Frontal cortex (tissue), 3 donors: ENCODE measurements at regions not wholly inside any gene's neighbourhood (a gene's known extent, or its start where the extent isn't known, plus 50 kb on each side); places are given as distances from the start of the nearest gene placed in this dataset.
A peak's percentile ranks its signal among the peaks of the same experiment; 100 is the strongest.
"Not testable (repeated sequence)": the region's sequence is repeated elsewhere in the genome, so short reads cannot be mapped to it uniquely, and the experiment has no call there.

Experiments
- DNase-seq, 2 donors: peaks; one replicate each; pipeline ENCODE4 v3.0.0; 2012; ENCODE audit warnings: low spot score in 2 of 2
- FAIRE-seq: peaks from 2 replicates; lab custom pipeline; 2012; peaks lifted over from hg19 to GRCh38; lab: Jason Lieb, UNC
- donor health status: control.
- donor health status: control.
- donor health status: control.

DNA sequence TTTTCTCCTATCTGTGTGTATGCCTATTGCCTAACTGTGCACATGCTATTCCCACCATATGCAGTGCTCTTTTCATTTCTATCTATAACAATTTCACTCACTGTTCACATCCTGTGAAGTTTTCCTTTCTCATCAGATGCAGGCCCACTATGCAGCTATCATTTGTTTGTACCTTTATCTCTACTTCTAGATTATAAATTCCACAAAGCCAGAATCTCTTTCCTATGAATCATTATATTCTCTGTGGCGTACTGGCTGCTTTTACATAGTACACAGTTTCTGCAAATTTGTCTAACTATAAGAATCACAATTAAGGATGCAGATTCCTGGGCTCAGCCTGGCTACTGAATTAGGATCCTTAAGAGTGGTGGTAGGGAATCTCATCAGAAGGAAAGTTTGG lies 600.8 kb upstream of the ARRDC3 start:
- FAIRE-seq (no peak), DNase-seq (no peak)

GRCh38 chr5:91978221-91978882 lies 595.2 kb upstream of the ARRDC3 start:
- DNase-seq (no peak), FAIRE-seq (no peak)

DNA sequence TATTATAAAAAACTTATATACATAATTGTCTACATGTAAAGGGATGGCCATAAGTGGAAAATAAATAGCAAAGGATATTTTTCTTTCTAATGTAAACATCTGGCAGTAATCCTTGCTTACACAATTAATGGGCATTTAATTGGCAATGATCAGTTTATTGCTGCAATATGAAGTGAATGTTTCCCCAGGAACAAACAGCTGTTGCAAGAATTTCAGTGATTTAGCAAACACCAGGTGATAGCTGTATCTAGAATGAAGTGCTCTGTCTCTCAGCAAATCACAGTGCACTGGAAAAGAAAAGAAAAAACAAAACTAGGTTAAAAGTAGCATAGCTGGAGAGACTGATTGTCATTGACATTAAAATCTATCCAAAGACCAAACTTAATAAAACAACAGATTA lies 594.5 kb upstream of the ARRDC3 start:
- FAIRE-seq (no peak), DNase-seq (no peak)

GRCh38 chr5:91976451-91976850 lies 593.3 kb upstream of the ARRDC3 start:
- FAIRE-seq (no peak), DNase-seq (no peak)

DNA sequence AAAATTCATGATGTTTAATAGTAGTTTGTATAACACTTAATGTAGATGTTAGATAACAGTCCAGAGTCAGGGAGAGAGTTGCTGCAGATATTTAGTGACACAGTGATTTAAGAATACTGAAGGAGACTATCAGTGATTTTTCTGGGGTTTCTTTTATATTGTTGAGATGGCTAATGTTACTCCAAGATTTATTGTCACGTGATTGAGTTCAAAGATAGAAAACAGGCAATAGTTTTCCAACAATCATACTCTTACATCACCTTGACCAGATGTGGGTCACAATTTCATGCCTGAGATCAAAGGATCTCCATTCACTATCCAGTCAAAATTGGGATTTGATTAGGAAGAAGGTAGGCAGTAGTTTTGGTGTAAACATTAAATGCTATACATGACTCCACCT lies 580.0 kb upstream of the ARRDC3 start:
- DNase-seq (no peak), FAIRE-seq (no peak)

DNA sequence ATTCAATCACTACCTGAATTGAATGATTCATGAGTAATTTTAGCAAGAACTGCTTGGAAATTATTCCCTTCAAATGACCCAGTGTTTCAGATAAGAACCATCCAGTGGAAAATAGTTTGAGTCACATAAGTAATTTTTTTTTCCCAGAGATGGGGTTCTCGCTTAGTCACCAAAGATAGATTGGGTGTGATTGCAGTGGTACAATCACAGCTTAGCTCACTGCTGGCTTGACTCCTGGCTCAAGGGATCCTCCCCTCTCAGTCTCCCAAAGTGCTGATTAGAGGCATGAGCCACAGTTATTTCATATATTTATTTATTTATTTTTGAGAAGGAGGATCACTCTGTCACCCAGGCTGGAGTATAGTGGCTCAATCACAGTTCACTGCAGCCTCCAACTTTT lies 574.5 kb upstream of the ARRDC3 start:
- FAIRE-seq (no peak), DNase-seq (no peak)

- no peak for DNase-seq
- no peak for FAIRE-seq
These were observed 573.6 kb upstream of the ARRDC3 start for GRCh38 chr5:91956738-91957137.

- no peak for FAIRE-seq
- no peak for DNase-seq
These were observed 572.5 kb upstream of the ARRDC3 start for GRCh38 chr5:91955610-91956009.

DNA sequence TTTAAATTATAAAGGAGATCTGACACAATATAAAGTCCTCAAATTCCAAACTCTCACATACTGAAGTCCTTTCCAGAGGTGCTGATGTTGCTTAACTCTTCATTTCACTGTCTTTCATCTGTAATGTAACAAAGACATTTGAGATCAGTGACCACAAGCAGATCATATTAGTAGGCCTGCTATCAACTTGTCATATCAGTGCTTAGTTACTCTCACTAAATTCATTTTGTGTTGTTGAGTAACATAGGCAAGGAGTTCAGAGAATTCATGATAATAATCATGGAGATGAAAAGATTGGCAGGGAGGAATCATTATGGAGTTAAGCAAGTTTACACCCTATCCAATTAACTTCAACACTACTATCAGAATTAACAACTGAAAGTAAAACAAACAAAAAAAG lies 571.0 kb upstream of the ARRDC3 start:
- FAIRE-seq (no peak), DNase-seq (no peak)

- DNase-seq (no peak), FAIRE-seq (no peak)
These were observed 567.2 kb upstream of the ARRDC3 start for GRCh38 chr5:91950328-91950727.

DNA sequence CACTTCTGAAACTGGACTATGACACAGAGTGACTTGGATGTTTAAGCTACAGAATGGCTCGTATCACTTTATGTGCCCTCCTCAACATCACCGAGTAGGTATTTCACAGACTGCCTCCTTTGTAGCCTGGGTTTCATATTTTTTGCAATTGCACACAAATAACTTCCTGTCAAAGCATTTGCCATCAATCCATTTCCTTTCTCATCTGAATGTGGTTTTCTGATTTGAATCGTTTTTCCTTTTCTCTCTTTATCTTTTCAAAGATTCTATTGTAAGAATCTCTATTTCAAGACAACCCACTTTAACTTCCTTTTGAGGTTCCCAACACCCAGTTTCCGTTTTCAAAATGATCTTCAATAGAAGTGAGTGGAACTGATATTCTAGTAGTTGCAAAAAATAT lies 563.8 kb upstream of the ARRDC3 start:
- no peak for FAIRE-seq
- no peak for DNase-seq

GRCh38 chr5:91941588-91941987 lies 558.5 kb upstream of the ARRDC3 start:
- no peak for FAIRE-seq
- DNase-seq: no peak

DNA sequence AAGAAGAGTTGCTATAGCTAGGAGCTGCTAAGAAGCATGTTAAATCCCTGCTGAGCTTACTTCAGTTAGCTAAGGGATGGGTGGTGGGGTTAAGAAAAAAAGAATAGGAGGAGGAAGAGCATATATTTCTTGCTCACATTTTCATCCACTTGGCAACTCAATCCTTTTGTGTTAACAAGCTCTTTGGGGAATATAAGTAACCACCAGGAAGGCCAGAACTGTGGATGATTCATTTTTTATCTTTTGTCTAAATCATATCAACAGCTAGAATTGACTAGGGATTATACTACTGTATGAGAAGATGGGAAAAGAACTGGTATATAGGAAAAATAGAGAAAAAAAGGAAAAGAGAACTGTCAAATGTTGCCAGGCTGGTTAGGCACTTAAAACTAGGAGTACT lies 555.3 kb upstream of the ARRDC3 start:
- FAIRE-seq: no peak
- DNase-seq: no peak

DNA sequence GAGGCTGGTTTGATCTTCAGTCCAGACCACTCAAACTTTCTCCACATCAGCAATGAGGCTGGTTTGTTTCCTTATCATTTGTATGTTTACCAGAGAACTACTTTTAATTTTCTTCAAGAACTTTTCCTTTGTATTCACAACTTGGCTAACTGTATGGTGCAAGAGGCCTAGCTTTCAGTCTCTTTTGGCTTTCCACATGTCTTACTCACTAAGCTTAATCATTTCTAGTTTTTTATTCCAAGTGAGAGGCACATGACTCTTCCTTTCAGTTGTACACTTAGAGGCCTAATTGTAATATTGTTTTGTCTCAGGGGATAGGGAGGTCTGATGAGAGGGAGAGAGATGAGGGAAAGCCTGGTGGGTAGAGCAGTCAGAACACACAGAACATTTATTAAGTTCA lies 554.0 kb upstream of the ARRDC3 start:
- FAIRE-seq (no peak), DNase-seq (no peak)

DNA sequence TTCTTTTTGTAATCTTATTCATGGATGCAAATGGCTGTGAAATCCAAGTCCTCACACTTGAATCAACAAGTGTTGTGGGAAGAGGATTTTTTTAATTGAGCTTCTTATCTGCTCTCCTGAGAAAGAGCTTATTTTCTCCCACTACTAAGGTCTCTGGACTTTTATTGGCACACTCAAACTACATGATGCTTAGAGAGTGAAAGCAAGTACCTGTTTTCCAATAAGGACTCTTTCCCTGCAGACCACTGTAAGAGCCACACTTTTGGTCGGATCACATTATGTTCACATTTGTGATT lies 546.4 kb upstream of the ARRDC3 start:
- DNase-seq: no peak
- no peak for FAIRE-seq

- FAIRE-seq (peak; percentile 97), DNase-seq (no peak)
These were observed 545.8 kb upstream of the ARRDC3 start for GRCh38 chr5:91928754-91929521.

- DNase-seq: no peak
- peak; percentile 96 for FAIRE-seq
These were observed 544.3 kb upstream of the ARRDC3 start for GRCh38 chr5:91927439-91927838.

- no peak for FAIRE-seq
- no peak for DNase-seq
These were observed 542.1 kb upstream of the ARRDC3 start for GRCh38 chr5:91925249-91925648.

DNA sequence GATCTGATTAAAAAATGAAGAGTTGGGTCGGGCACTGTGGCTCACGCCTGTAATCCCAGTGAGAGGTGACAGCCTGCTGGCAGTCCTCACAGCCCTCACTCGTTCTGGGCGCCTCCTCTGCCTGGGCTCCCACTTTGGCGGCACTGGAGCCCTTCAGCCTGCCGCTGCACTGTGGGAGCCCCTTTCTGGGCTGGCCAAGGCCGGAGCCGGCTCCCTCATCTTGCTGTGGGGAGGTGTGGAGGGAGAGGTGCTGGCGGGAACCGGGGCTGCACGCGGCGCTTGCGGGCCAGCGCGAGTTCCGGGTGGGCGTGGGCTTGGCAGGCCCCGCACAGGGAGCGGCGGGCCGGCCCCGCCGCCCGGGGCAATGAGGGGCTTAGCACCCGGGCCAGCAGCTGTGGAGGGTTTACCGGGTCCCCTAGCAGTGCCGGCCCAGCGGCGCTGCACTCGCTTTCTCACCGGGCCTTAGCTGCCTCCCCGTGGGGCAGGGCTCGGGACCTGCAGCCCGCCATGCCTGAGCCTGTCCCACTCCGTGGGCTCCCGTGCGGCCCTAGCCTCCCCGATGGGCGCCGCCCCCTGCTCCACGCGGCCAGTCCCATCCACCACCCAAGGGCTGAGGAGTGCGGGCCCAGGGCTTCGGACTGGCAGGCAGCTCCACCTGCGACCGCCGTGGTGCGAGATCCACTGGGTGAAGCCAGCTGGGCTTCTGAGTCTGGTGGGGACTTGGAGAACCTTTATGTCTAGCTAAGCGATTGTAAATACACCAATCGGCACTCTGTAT lies 534.1 kb upstream of the ARRDC3 start:
- not testable (repeated sequence) for FAIRE-seq, DNase-seq

GRCh38 chr5:91910655-91911054 lies 527.5 kb upstream of the ARRDC3 start:
- FAIRE-seq: no peak
- DNase-seq: no peak

DNA sequence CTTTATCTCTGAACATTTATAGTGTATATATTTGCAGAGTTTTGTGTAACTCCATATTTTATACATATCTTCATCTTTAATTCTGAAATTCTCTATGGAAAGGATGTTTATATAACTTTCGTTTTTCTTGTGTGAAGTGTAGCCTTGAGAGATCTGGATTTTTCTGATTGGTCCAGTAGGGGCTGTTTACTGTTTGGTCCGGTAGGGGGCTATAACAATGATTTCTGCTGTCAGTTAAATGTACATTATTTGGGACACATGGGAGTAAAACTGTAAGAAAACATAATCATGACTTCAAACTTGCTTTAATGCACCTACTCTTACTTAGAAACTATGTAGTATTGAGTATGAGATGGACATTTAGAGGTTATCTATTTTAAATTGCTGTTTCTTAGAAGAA lies 527.1 kb upstream of the ARRDC3 start:
- no peak for FAIRE-seq
- no peak for DNase-seq
